Naive B cell (primary cell): ENCODE measurements at regions not wholly inside any gene's neighbourhood (a gene's known extent, or its start where the extent isn't known, plus 50 kb on each side); places are given as distances from the start of the nearest gene placed in this dataset.
"Not testable (repeated sequence)": the region's sequence is repeated elsewhere in the genome, so short reads cannot be mapped to it uniquely, and the experiment has no call there.

Source experiments
- ATAC-seq, 2 donors: fragments of 150-1000 bp; cut with Tn5 transposase; 2 replicates each; pipeline ENCODE4 v1.10.0; 2021; ENCODE audit warnings: low read depth in 2 of 2, mild to moderate bottlenecking in 2 of 2, moderate library complexity in 2 of 2
- DNase-seq: peaks from one replicate; pipeline ENCODE4 v3.0.0; 2022
- H3K27ac Mint-ChIP-seq, 6 donors: one replicate each; pipeline ENCODE4 v1.8.0; 2020 to 2022; ENCODE audit warnings: mild to moderate bottlenecking in 6 of 6, mixed read lengths in 6 of 6, moderate library complexity in 5 of 6, inconsistent platforms in 2 of 6
- H3K27me3 Mint-ChIP-seq, 3 donors: one replicate each; pipeline ENCODE4 v1.8.0; 2021 to 2022; ENCODE audit warnings: mixed read lengths in 3 of 3, mild to moderate bottlenecking in 1 of 3
- H3K36me3 Mint-ChIP-seq, 2 donors: one replicate each; pipeline ENCODE4 v1.8.0; 2020 to 2022; ENCODE audit warnings: mixed read lengths in 2 of 2, inconsistent platforms in 1 of 2, mild to moderate bottlenecking in 1 of 2
- H3K4me1 Mint-ChIP-seq, 3 donors: one replicate each; pipeline ENCODE4 v1.8.0; 2020 to 2022; ENCODE audit warnings: mixed read lengths in 3 of 3, inconsistent platforms in 1 of 3, mild to moderate bottlenecking in 1 of 3, moderate library complexity in 1 of 3
- H3K4me3 Mint-ChIP-seq, 8 donors: one replicate each; pipeline ENCODE4 v1.8.0; 2020 to 2022; ENCODE audit warnings: mild to moderate bottlenecking in 8 of 8, mixed read lengths in 8 of 8, moderate library complexity in 8 of 8, inconsistent platforms in 2 of 8
- H3K9me3 Mint-ChIP-seq, 7 donors: one replicate each; pipeline ENCODE4 v1.8.0; 2020 to 2022; ENCODE audit warnings: mixed read lengths in 7 of 7, mild to moderate bottlenecking in 5 of 7, inconsistent platforms in 2 of 7, moderate library complexity in 1 of 7

GRCh38 chrY:21600170-21600569 is 65.5 kb downstream of the RBMY1A1 start:
- DNase-seq (no peak), ATAC-seq (no peak)
- Mint-ChIP-seq H3K4me3 (no peak overlapping the region), H3K27ac (no peak overlapping the region), H3K36me3 (no peaks in the 10 kb centered on the region), H3K27me3 (no peaks in the 10 kb centered on the region), H3K4me1 (no peaks in the 10 kb centered on the region), H3K9me3 (no peaks in the 10 kb centered on the region)

GRCh38 chrY:21601524-21601923 is 66.8 kb downstream of the RBMY1A1 start:
- Mint-ChIP-seq H3K27ac (no peak overlapping the region), H3K4me3 (no peak overlapping the region), H3K9me3 (no peaks in the 10 kb centered on the region), H3K36me3 (no peaks in the 10 kb centered on the region), H3K4me1 (no peaks in the 10 kb centered on the region), H3K27me3 (no peaks in the 10 kb centered on the region)
- DNase-seq (no peak), ATAC-seq (no peak)

GRCh38 chrY:21602590-21602989 is 67.9 kb downstream of the RBMY1A1 start:
- Mint-ChIP-seq H3K27ac (no peak overlapping the region), H3K4me1 (no peaks in the 10 kb centered on the region), H3K4me3 (no peak overlapping the region), H3K9me3 (no peaks in the 10 kb centered on the region), H3K36me3 (no peaks in the 10 kb centered on the region), H3K27me3 (no peaks in the 10 kb centered on the region)
- ATAC-seq (no peak), DNase-seq (no peak)

GRCh38 chrY:21636137-21636536 is 101.5 kb downstream of the RBMY1A1 start:
- no peak overlapping the region for H3K27ac Mint-ChIP-seq
- H3K4me1 Mint-ChIP-seq = no peaks in the 10 kb centered on the region
- no peaks in the 10 kb centered on the region for H3K27me3 Mint-ChIP-seq
- H3K9me3 Mint-ChIP-seq = peaks cover 0 to 6% (median 0%) of the 10 kb centered on the region in 7 donors
- DNase-seq (no peak), ATAC-seq (no peak)
- no peak overlapping the region for H3K4me3 Mint-ChIP-seq
- no peaks in the 10 kb centered on the region for H3K36me3 Mint-ChIP-seq

- Mint-ChIP-seq H3K4me3 (no peak overlapping the region), H3K4me1 (no peaks in the 10 kb centered on the region), H3K27ac (no peak overlapping the region), H3K9me3 (no peaks in the 10 kb centered on the region), H3K27me3 (no peaks in the 10 kb centered on the region), H3K36me3 (no peaks in the 10 kb centered on the region)
- ATAC-seq (no peak), DNase-seq (no peak)
These were observed 115.8 kb downstream of the RBMY1A1 start for GRCh38 chrY:21650496-21650895.

GRCh38 chrY:21659057-21659456 is 124.4 kb downstream of the RBMY1A1 start:
- ATAC-seq, H3K27me3 Mint-ChIP-seq, DNase-seq, H3K36me3 Mint-ChIP-seq, H3K27ac Mint-ChIP-seq, H3K4me1 Mint-ChIP-seq, H3K9me3 Mint-ChIP-seq, H3K4me3 Mint-ChIP-seq: not testable (repeated sequence)

GRCh38 chrY:21679590-21679989 is 144.9 kb downstream of the RBMY1A1 start:
- H3K4me3 Mint-ChIP-seq, H3K27ac Mint-ChIP-seq, H3K27me3 Mint-ChIP-seq, H3K9me3 Mint-ChIP-seq, H3K4me1 Mint-ChIP-seq, DNase-seq, H3K36me3 Mint-ChIP-seq: not testable (repeated sequence)
- ATAC-seq = peak in 1 of 2 donors; percentile 64

GRCh38 chrY:21686369-21686768 is 151.7 kb downstream of the RBMY1A1 start:
- H3K27ac Mint-ChIP-seq, DNase-seq, H3K27me3 Mint-ChIP-seq, H3K36me3 Mint-ChIP-seq, H3K4me3 Mint-ChIP-seq, ATAC-seq, H3K4me1 Mint-ChIP-seq, H3K9me3 Mint-ChIP-seq: not testable (repeated sequence)

- not testable (repeated sequence) for DNase-seq, H3K27ac Mint-ChIP-seq, H3K36me3 Mint-ChIP-seq, H3K27me3 Mint-ChIP-seq, ATAC-seq, H3K9me3 Mint-ChIP-seq, H3K4me3 Mint-ChIP-seq, H3K4me1 Mint-ChIP-seq
These were observed 167.3 kb downstream of the RBMY1A1 start for GRCh38 chrY:21701951-21702350.

- not testable (repeated sequence) for H3K36me3 Mint-ChIP-seq, H3K27ac Mint-ChIP-seq, DNase-seq, H3K27me3 Mint-ChIP-seq, H3K9me3 Mint-ChIP-seq, H3K4me3 Mint-ChIP-seq, H3K4me1 Mint-ChIP-seq, ATAC-seq
These were observed 168.2 kb downstream of the RBMY1A1 start for GRCh38 chrY:21702927-21703326.

GRCh38 chrY:21705309-21705708 is 170.6 kb downstream of the RBMY1A1 start:
- Mint-ChIP-seq H3K36me3 (no peaks in the 10 kb centered on the region), H3K27me3 (no peaks in the 10 kb centered on the region), H3K4me3 (no peak overlapping the region), H3K27ac (no peak overlapping the region), H3K4me1 (no peaks in the 10 kb centered on the region), H3K9me3 (no peaks in the 10 kb centered on the region)
- no peak for ATAC-seq
- no peak for DNase-seq

- H3K36me3 Mint-ChIP-seq, DNase-seq, H3K4me1 Mint-ChIP-seq, H3K27ac Mint-ChIP-seq, H3K9me3 Mint-ChIP-seq, H3K27me3 Mint-ChIP-seq, ATAC-seq, H3K4me3 Mint-ChIP-seq: not testable (repeated sequence)
These were observed 171.9 kb downstream of the RBMY1A1 start for GRCh38 chrY:21706611-21707010.

- H3K9me3 Mint-ChIP-seq, H3K27me3 Mint-ChIP-seq, H3K4me3 Mint-ChIP-seq, H3K36me3 Mint-ChIP-seq, ATAC-seq, DNase-seq, H3K27ac Mint-ChIP-seq, H3K4me1 Mint-ChIP-seq: not testable (repeated sequence)
These were observed 158.8 kb downstream of the RBMY1D start for GRCh38 chrY:21735489-21736060.

GRCh38 chrY:21744998-21745397 is 149.3 kb downstream of the RBMY1D start:
- not testable (repeated sequence) for H3K27ac Mint-ChIP-seq, H3K27me3 Mint-ChIP-seq, DNase-seq, H3K4me1 Mint-ChIP-seq, H3K4me3 Mint-ChIP-seq, H3K36me3 Mint-ChIP-seq, H3K9me3 Mint-ChIP-seq
- peak in 1 of 2 donors; percentile 83 for ATAC-seq

GRCh38 chrY:21760243-21760642 is 134.1 kb downstream of the RBMY1D start:
- H3K4me1 Mint-ChIP-seq, DNase-seq, H3K4me3 Mint-ChIP-seq, H3K36me3 Mint-ChIP-seq, H3K27me3 Mint-ChIP-seq, H3K9me3 Mint-ChIP-seq, H3K27ac Mint-ChIP-seq: not testable (repeated sequence)
- peak in 1 of 2 donors; percentile 80 for ATAC-seq
